ENCODE measurements at regions not wholly inside any gene's neighbourhood (a gene's known extent, or its start where the extent isn't known, plus 50 kb on each side); places are given as distances from the start of the nearest gene placed in this dataset.

GRCh38 chr22:46038174-46038487, 61.2 kb upstream of the WNT7B start:
- no TSS peak for BruUV-seq (replicated peaks)
- Histone ChIP-seq H3K27me3 (ENCODE audit: insufficient read depth, low read depth) (no peaks in the 10 kb centered on the region), H2AFZ (no peak overlapping the region), H4K20me1 (ENCODE audit: insufficient read depth) (no peaks in the 10 kb centered on the region), H3K4me1 (replicated peaks; ENCODE audit: insufficient read depth) (peaks cover 15% of the 10 kb centered on the region), H3K27ac (no peak overlapping the region), H3K79me2 (ENCODE audit: low read depth) (peaks cover 5% of the 10 kb centered on the region; the same call in 1 of the 2 replicates), H3K36me3 (ENCODE audit: low read depth) (no peaks in the 10 kb centered on the region), H3K9me3 (ENCODE audit: insufficient read depth, low read depth) (no peaks in the 10 kb centered on the region), H3K9me2 (ENCODE audit: insufficient read depth) (no peaks in the 10 kb centered on the region), H3F3A (ENCODE audit: insufficient read depth, low read depth) (peaks cover 40% of the 10 kb centered on the region), H3K4me2 (no peak overlapping the region), H3K4me3 (no peak overlapping the region)
- intact Hi-C loops (cut with micrococcal nuclease; ENCODE audit: unreplicated experiment), result loop anchor here (5.0 kb wide), 2 partner anchors 34 to 41 kb away; no protein-coding TSS in a partner anchor
- TF ChIP-seq EZH2 (IDR thresholded peaks at IDR 0.05; ENCODE audit: low read depth), result no peak
- TF ChIP-seq, protein P1, sequence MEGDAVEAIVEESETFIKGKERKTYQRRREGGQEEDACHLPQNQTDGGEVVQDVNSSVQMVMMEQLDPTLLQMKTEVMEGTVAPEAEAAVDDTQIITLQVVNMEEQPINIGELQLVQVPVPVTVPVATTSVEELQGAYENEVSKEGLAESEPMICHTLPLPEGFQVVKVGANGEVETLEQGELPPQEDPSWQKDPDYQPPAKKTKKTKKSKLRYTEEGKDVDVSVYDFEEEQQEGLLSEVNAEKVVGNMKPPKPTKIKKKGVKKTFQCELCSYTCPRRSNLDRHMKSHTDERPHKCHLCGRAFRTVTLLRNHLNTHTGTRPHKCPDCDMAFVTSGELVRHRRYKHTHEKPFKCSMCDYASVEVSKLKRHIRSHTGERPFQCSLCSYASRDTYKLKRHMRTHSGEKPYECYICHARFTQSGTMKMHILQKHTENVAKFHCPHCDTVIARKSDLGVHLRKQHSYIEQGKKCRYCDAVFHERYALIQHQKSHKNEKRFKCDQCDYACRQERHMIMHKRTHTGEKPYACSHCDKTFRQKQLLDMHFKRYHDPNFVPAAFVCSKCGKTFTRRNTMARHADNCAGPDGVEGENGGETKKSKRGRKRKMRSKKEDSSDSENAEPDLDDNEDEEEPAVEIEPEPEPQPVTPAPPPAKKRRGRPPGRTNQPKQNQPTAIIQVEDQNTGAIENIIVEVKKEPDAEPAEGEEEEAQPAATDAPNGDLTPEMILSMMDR (conservative IDR thresholded peaks at IDR 0.05), result no peak
- no peak for DNase-seq
- POLR2A ChIA-PET (ENCODE audit: unreplicated experiment), result interaction anchor here (0.6 kb wide), 1 partner anchor 31 kb away, joined by 7 read pairs; no protein-coding TSS in a partner anchor
- CTCF ChIA-PET, result interaction anchor here (0.6 to 0.8 kb wide), 2 partner anchors 11 to 32 kb away, joined by 3 read pairs; no protein-coding TSS in a partner anchor

- Histone ChIP-seq H3K79me2 (ENCODE audit: low read depth) (peaks cover 5% of the 10 kb centered on the region; the same call in 1 of the 2 replicates), H4K20me1 (ENCODE audit: insufficient read depth) (no peaks in the 10 kb centered on the region), H2AFZ (no peak overlapping the region), H3F3A (ENCODE audit: insufficient read depth, low read depth) (peaks cover 38% of the 10 kb centered on the region), H3K4me2 (no peak overlapping the region), H3K9me2 (ENCODE audit: insufficient read depth) (no peaks in the 10 kb centered on the region), H3K4me3 (no peak overlapping the region), H3K27me3 (ENCODE audit: insufficient read depth, low read depth) (no peaks in the 10 kb centered on the region), H3K27ac (no peak overlapping the region), H3K4me1 (replicated peaks; ENCODE audit: insufficient read depth) (peaks cover 15% of the 10 kb centered on the region), H3K36me3 (ENCODE audit: low read depth) (no peaks in the 10 kb centered on the region), H3K9me3 (ENCODE audit: insufficient read depth, low read depth) (no peaks in the 10 kb centered on the region)
- DNase-seq, result no peak
- TF ChIP-seq EZH2 (IDR thresholded peaks at IDR 0.05; ENCODE audit: low read depth), result no peak
- TF ChIP-seq, protein P1 (conservative IDR thresholded peaks at IDR 0.05), result no peak
- POLR2A ChIA-PET (ENCODE audit: unreplicated experiment), result no interaction called here
- intact Hi-C loops (cut with micrococcal nuclease; ENCODE audit: unreplicated experiment), result loop anchor here (5.0 kb wide), 2 partner anchors 34 to 41 kb away; no protein-coding TSS in a partner anchor
- CTCF ChIA-PET, result interaction anchor here (0.8 kb wide), 1 partner anchor 32 kb away, joined by 3 read pairs; no protein-coding TSS in a partner anchor
- no TSS peak for BruUV-seq (replicated peaks)
These were observed 61.8 kb upstream of the WNT7B start for GRCh38 chr22:46038516-46039430.

GRCh38 chr22:46039535-46039934, 62.6 kb upstream of the WNT7B start:
- no peak for DNase-seq
- H3F3A ChIP-seq (ENCODE audit: insufficient read depth, low read depth), result peaks cover 38% of the 10 kb centered on the region
- CTCF ChIA-PET, result no interaction called here
- peaks cover 5% of the 10 kb centered on the region; the same call in 1 of the 2 replicates for H3K79me2 ChIP-seq (ENCODE audit: low read depth)
- H2AFZ ChIP-seq, result no peak overlapping the region
- peaks cover 14% of the 10 kb centered on the region for H3K4me1 ChIP-seq (replicated peaks; ENCODE audit: insufficient read depth)
- no TSS peak for BruUV-seq (replicated peaks)
- TF ChIP-seq EZH2 (IDR thresholded peaks at IDR 0.05; ENCODE audit: low read depth), result no peak
- TF ChIP-seq, protein P1 (conservative IDR thresholded peaks at IDR 0.05), result no peak
- no peaks in the 10 kb centered on the region for H3K36me3 ChIP-seq (ENCODE audit: low read depth)
- no peaks in the 10 kb centered on the region for H3K9me2 ChIP-seq (ENCODE audit: insufficient read depth)
- no peaks in the 10 kb centered on the region for H4K20me1 ChIP-seq (ENCODE audit: insufficient read depth)
- POLR2A ChIA-PET (ENCODE audit: unreplicated experiment), result no interaction called here
- intact Hi-C loops (cut with micrococcal nuclease; ENCODE audit: unreplicated experiment), result loop anchor here (5.0 kb wide), 2 partner anchors 33 to 42 kb away; no protein-coding TSS in a partner anchor
- no peak overlapping the region for H3K4me2 ChIP-seq
- H3K27ac ChIP-seq, result no peak overlapping the region
- no peaks in the 10 kb centered on the region for H3K27me3 ChIP-seq (ENCODE audit: insufficient read depth, low read depth)
- no peak overlapping the region for H3K4me3 ChIP-seq
- no peaks in the 10 kb centered on the region for H3K9me3 ChIP-seq (ENCODE audit: insufficient read depth, low read depth)
